KMS-11 (cell line): ENCODE measurements at regions not wholly inside any gene's neighbourhood (a gene's known extent, or its start where the extent isn't known, plus 50 kb on each side); places are given as distances from the start of the nearest gene placed in this dataset.

Experiments
- H2AFZ ChIP-seq: fragments of 200-600 bp; sonication (generic); 2 replicates; pipeline ENCODE4 v1.6.1; 2016; ENCODE audit warnings: antibody characterized with exemption, mixed run types, low read depth
- H3K27ac ChIP-seq: fragments of 200-600 bp; sonication (generic); 2 replicates; pipeline ENCODE4 v1.6.1; 2016; ENCODE audit warnings: mild to moderate bottlenecking, mixed run types
- H3K27me3 ChIP-seq: fragments of 200-600 bp; sonication (generic); 2 replicates; pipeline ENCODE4 v1.6.1; 2017; ENCODE audit warnings: mild to moderate bottlenecking, low read depth, mixed run types, moderate library complexity; ENCODE audit not compliant: insufficient read depth
- H3K36me3 ChIP-seq: fragments of 200-600 bp; sonication (generic); 2 replicates; pipeline ENCODE4 v1.6.1; 2017; ENCODE audit warnings: mild to moderate bottlenecking, mixed run types; ENCODE audit not compliant: insufficient read depth
- H3K4me1 ChIP-seq: fragments of 200-600 bp; sonication (generic); 2 replicates; pipeline ENCODE4 v1.6.1; 2016; ENCODE audit warnings: mild to moderate bottlenecking, low read depth, mixed run types; ENCODE audit not compliant: poor library complexity, severe bottlenecking
- H3K4me2 ChIP-seq: fragments of 200-600 bp; sonication (generic); 2 replicates; pipeline ENCODE4 v1.7.0; 2016; ENCODE audit warnings: mild to moderate bottlenecking, mixed run types
- H3K4me3 ChIP-seq: fragments of 200-600 bp; sonication (generic); IDR thresholded peaks from 2 replicates; pipeline ENCODE4 v1.6.1; 2017; ENCODE audit warnings: low read depth, low read length, mixed read lengths; ENCODE audit not compliant: insufficient read depth
- H3K79me2 ChIP-seq: fragments of 200-600 bp; sonication (generic); 2 replicates; pipeline ENCODE4 v1.6.1; 2016; ENCODE audit warnings: low read depth, mixed run types; ENCODE audit not compliant: insufficient read depth
- H3K9ac ChIP-seq: fragments of 200-600 bp; sonication (generic); 2 replicates; pipeline ENCODE4 v1.6.1; 2016; ENCODE audit warnings: mild to moderate bottlenecking, mixed run types
- H4K20me1 ChIP-seq: fragments of 200-600 bp; sonication (generic); 2 replicates; pipeline ENCODE4 v1.6.1; 2016; ENCODE audit warnings: mild to moderate bottlenecking, mixed run types; ENCODE audit not compliant: insufficient read depth
- TF ChIP-seq, protein P1 (sequence below): fragments of 200-600 bp; sonication (generic); conservative IDR thresholded peaks from 2 replicates; pipeline ENCODE4 v1.6.1; 2017; ENCODE audit warnings: low read depth, mild to moderate bottlenecking, antibody characterized with exemption, low read length, moderate library complexity, mixed read lengths

DNA sequence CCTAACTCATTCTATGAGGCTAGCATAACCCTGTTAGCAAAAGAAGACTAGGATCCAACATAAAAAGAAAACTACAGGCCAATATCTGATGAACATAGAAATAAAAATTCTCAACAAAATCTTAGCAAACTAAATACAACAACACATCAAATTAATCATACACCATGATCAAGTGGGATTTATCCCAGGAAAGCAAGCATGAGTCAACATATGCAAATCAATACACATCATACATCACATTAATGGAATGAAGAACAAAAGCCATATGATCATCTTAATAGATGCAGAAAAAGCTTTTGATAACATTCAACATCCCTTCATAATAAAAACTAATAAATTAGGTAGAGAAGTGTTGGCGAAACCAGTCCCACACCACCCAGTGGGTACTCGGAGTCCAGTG lies 136.1 kb upstream of the MME start:
- Histone ChIP-seq H4K20me1 (no peaks in the 10 kb centered on the region), H3K79me2 (no peaks in the 10 kb centered on the region), H3K4me1 (no peaks in the 10 kb centered on the region), H3K4me2 (no peak overlapping the region), H2AFZ (no peak overlapping the region), H3K27ac (no peak overlapping the region), H3K27me3 (no peaks in the 10 kb centered on the region), H3K9ac (no peak overlapping the region), H3K4me3 (no peak overlapping the region), H3K36me3 (no peaks in the 10 kb centered on the region)
- TF ChIP-seq, protein P1, sequence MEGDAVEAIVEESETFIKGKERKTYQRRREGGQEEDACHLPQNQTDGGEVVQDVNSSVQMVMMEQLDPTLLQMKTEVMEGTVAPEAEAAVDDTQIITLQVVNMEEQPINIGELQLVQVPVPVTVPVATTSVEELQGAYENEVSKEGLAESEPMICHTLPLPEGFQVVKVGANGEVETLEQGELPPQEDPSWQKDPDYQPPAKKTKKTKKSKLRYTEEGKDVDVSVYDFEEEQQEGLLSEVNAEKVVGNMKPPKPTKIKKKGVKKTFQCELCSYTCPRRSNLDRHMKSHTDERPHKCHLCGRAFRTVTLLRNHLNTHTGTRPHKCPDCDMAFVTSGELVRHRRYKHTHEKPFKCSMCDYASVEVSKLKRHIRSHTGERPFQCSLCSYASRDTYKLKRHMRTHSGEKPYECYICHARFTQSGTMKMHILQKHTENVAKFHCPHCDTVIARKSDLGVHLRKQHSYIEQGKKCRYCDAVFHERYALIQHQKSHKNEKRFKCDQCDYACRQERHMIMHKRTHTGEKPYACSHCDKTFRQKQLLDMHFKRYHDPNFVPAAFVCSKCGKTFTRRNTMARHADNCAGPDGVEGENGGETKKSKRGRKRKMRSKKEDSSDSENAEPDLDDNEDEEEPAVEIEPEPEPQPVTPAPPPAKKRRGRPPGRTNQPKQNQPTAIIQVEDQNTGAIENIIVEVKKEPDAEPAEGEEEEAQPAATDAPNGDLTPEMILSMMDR: no peak

DNA sequence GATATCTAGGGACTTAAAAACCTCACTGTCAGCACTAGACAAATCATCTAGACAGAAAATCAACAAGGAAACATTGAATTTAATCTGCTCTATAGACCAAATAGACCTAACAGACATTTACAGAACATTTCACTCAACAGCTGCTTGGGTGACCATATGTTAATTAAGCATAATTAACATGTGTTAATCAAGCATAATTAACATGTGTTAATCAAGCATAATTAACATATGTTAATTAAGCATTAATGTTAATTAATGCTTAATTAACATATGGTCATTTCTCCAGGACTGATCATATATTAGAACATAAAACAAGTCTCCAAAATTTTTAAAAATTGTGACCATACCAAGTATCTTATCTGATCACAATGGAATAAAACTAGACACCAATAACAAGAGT lies 137.3 kb upstream of the MME start:
- no peaks in the 10 kb centered on the region for H3K4me1 ChIP-seq
- no peak overlapping the region for H3K27ac ChIP-seq
- H3K9ac ChIP-seq: no peak overlapping the region
- H3K4me2 ChIP-seq: no peak overlapping the region
- no peaks in the 10 kb centered on the region for H3K36me3 ChIP-seq
- H3K79me2 ChIP-seq: no peaks in the 10 kb centered on the region
- H4K20me1 ChIP-seq: no peaks in the 10 kb centered on the region
- TF ChIP-seq, protein P1: no peak
- H3K4me3 ChIP-seq: no peak overlapping the region
- H2AFZ ChIP-seq: no peak overlapping the region
- no peaks in the 10 kb centered on the region for H3K27me3 ChIP-seq

GRCh38 chr3:154936196-154936595 lies 143.9 kb upstream of the MME start:
- TF ChIP-seq, protein P1: no peak
- Histone ChIP-seq H3K27me3 (no peaks in the 10 kb centered on the region), H3K27ac (no peak overlapping the region), H3K4me3 (no peak overlapping the region), H3K4me2 (no peak overlapping the region), H4K20me1 (no peaks in the 10 kb centered on the region), H2AFZ (no peak overlapping the region), H3K79me2 (no peaks in the 10 kb centered on the region), H3K36me3 (no peaks in the 10 kb centered on the region), H3K9ac (no peak overlapping the region), H3K4me1 (no peaks in the 10 kb centered on the region)

- Histone ChIP-seq H4K20me1 (no peaks in the 10 kb centered on the region), H2AFZ (no peak overlapping the region), H3K36me3 (no peaks in the 10 kb centered on the region), H3K79me2 (no peaks in the 10 kb centered on the region), H3K9ac (no peak overlapping the region), H3K27ac (no peak overlapping the region), H3K27me3 (no peaks in the 10 kb centered on the region), H3K4me3 (no peak overlapping the region), H3K4me2 (no peak overlapping the region), H3K4me1 (no peaks in the 10 kb centered on the region)
- TF ChIP-seq, protein P1: no peak
Measured at GRCh38 chr3:154933581-154933980, 146.5 kb upstream of the MME start.
